OCI-LY3 (cell line): ENCODE measurements at regions not wholly inside any gene's neighbourhood (a gene's known extent, or its start where the extent isn't known, plus 50 kb on each side); places are given as distances from the start of the nearest gene placed in this dataset.

Experiments
- H2AFZ ChIP-seq: fragments of 200-600, 300-600 bp; shearing (Covaris generic); 2 replicates; pipeline ENCODE4 v1.6.0; 2014; ENCODE audit warnings: antibody characterized with exemption, low read depth, low read length
- H3K27ac ChIP-seq: fragments of 200-600, 300-600 bp; sonication (generic); 2 replicates; pipeline ENCODE4 v1.5.1; 2014; ENCODE audit warnings: mild to moderate bottlenecking, low read length, moderate library complexity, mixed read lengths
- H3K27me3 ChIP-seq: fragments of 200-600, 300-600 bp; sonication (generic); 2 replicates; pipeline ENCODE4 v1.6.1; 2014; ENCODE audit warnings: low read depth, low read length, mixed read lengths
- H3K36me3 ChIP-seq: fragments of 200-600, 300-600 bp; sonication (generic); replicated peaks from 2 replicates; pipeline ENCODE3; 2014; ENCODE audit warnings: low read depth, low read length, mixed read lengths
- H3K4me1 ChIP-seq: fragments of 300-600, 200-600 bp; sonication (generic); 2 replicates; pipeline ENCODE4 v1.6.1; 2014; ENCODE audit warnings: low read length, mixed read lengths
- H3K4me2 ChIP-seq: fragments of 200-600, 300-600 bp; sonication (generic); 2 replicates; pipeline ENCODE4 v1.6.1; 2014; ENCODE audit warnings: low read length, mixed read lengths
- H3K4me3 ChIP-seq: fragments of 300-600, 200-600 bp; sonication (generic); 2 replicates; pipeline ENCODE4 v1.5.1; 2014; ENCODE audit warnings: antibody characterized with exemption, mild to moderate bottlenecking, low read length, moderate library complexity
- H3K79me2 ChIP-seq: fragments of 300-600, 200-600 bp; shearing (Covaris generic); 2 replicates; pipeline ENCODE4 v1.6.1; 2014; ENCODE audit warnings: mild to moderate bottlenecking, low read length, mixed read lengths
- H3K9ac ChIP-seq: fragments of 300-600, 200-600 bp; shearing (Covaris generic); 2 replicates; pipeline ENCODE4 v1.6.0; 2014; ENCODE audit warnings: mild to moderate bottlenecking, low read length, moderate library complexity
- H3K9me3 ChIP-seq: fragments of 200-600, 300-600 bp; shearing (Covaris generic); 2 replicates; pipeline ENCODE4 v1.6.1; 2014; ENCODE audit warnings: low read length, mixed read lengths; ENCODE audit not compliant: insufficient read depth
- H4K20me1 ChIP-seq: fragments of 200-600, 300-600 bp; sonication (generic); 2 replicates; pipeline ENCODE4 v1.6.1; 2016; ENCODE audit warnings: low read length, mixed read lengths; ENCODE audit not compliant: insufficient read depth
- CTCF ChIP-seq: fragments of 200-600, 300-600 bp; sonication (generic); IDR thresholded peaks from 2 replicates; pipeline ENCODE4 v1.5.1; 2014; ENCODE audit warnings: antibody characterized with exemption, low read length, low read depth
- EZH2phosphoT487 ChIP-seq: fragments of 200-600 bp; shearing (Covaris generic); IDR thresholded peaks from 2 replicates; pipeline ENCODE4 v1.6.1; 2018; ENCODE audit warnings: antibody characterized with exemption, mixed run types, low read depth

DNA sequence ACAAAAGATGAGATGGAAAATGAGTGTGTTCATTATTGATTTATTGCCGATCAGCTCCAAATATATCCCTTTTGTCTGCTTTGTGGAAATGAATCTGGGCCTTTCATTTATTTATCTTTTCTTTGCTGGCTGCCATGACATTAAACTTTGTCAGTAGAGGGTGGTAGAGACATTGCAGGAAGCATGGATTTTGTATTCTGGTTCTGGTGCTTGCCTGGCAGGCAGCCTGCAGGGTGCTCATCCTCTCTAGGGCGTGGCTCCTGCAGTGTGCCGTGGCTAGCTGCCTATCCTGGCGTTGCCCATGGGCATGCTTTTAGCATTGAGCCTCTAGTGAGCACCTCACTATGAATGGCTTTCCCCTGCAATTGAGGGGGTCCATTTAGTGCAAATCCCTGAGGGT lies 593.1 kb downstream of the RNF144A start:
- Histone ChIP-seq H3K4me1 (peaks cover 14% of the 10 kb centered on the region), H4K20me1 (no peaks in the 10 kb centered on the region), H3K27me3 (0 out of 2 replicates have a peak, but pooled peaks cover 5% of the 10 kb centered on the region), H3K9me3 (no peaks in the 10 kb centered on the region), H3K36me3 (no peaks in the 10 kb centered on the region), H3K4me3 (no peak overlapping the region), H3K4me2 (no peak overlapping the region), H3K79me2 (no peaks in the 10 kb centered on the region), H3K27ac (no peak overlapping the region), H3K9ac (no peak overlapping the region), H2AFZ (no peak overlapping the region)
- TF ChIP-seq EZH2phosphoT487 (no peak), CTCF (peak; percentile 39)

GRCh38 chr2:7513834-7514233 lies 596.6 kb downstream of the RNF144A start:
- Histone ChIP-seq H3K4me2 (no peak overlapping the region), H3K27ac (no peak overlapping the region), H3K9ac (no peak overlapping the region), H3K9me3 (no peaks in the 10 kb centered on the region), H3K79me2 (no peaks in the 10 kb centered on the region), H3K4me1 (peaks cover 32% of the 10 kb centered on the region), H2AFZ (no peak overlapping the region), H3K36me3 (no peaks in the 10 kb centered on the region), H3K27me3 (peaks cover 11% of the 10 kb centered on the region; the same call in 1 of the 2 replicates), H4K20me1 (no peaks in the 10 kb centered on the region), H3K4me3 (no peak overlapping the region)
- TF ChIP-seq CTCF (no peak), EZH2phosphoT487 (no peak)

GRCh38 chr2:7515327-7515726 lies 598.1 kb downstream of the RNF144A start:
- Histone ChIP-seq H3K27me3 (peaks cover 11% of the 10 kb centered on the region; the same call in 1 of the 2 replicates), H3K4me3 (no peak overlapping the region), H3K4me1 (peaks cover 32% of the 10 kb centered on the region), H2AFZ (no peak overlapping the region), H3K4me2 (no peak overlapping the region), H3K9me3 (no peaks in the 10 kb centered on the region), H3K27ac (no peak overlapping the region), H3K79me2 (no peaks in the 10 kb centered on the region), H3K36me3 (no peaks in the 10 kb centered on the region), H3K9ac (no peak overlapping the region), H4K20me1 (no peaks in the 10 kb centered on the region)
- TF ChIP-seq CTCF (no peak), EZH2phosphoT487 (no peak)

DNA sequence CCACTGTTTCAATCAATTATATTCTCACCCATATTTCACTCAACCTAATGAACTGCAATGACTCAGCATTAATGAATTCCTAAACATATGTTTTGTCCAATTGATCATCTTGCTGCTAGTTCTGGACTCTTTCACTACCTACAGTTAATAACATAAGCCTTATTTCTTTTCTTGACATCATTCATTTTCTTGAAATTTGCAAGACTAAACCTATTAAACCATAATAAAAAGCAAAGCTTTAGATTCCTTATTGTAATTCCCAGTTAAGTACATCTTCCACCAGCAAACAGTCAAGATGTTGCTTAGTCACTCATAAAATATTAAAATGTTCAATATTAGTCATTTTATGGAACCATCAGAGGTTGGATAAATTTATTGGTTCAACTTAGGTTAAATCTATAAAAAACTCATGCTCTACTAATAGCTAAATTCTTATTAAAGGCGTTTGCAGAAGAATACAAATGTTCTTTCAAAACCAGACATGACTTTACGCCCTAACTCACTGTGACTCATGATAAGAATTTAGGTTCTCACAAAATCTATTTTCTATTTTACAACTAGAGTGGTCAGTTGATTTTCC lies 599.4 kb downstream of the RNF144A start:
- Histone ChIP-seq H2AFZ (no peak overlapping the region), H3K4me2 (no peak overlapping the region), H3K79me2 (no peaks in the 10 kb centered on the region)

More for the DNA sequence above, 599.4 kb downstream of the RNF144A start:
- Histone ChIP-seq H3K27ac (no peak overlapping the region), H3K9ac (no peak overlapping the region), H4K20me1 (no peaks in the 10 kb centered on the region), H3K27me3 (peaks cover 11% of the 10 kb centered on the region; the same call in 1 of the 2 replicates), H3K9me3 (no peaks in the 10 kb centered on the region), H3K36me3 (no peaks in the 10 kb centered on the region), H3K4me1 (peaks cover 32% of the 10 kb centered on the region), H3K4me3 (no peak overlapping the region)
- TF ChIP-seq EZH2phosphoT487 = no peak
- no peak for TF ChIP-seq CTCF
